ENCODE measurements at regions not wholly inside any gene's neighbourhood (a gene's known extent, or its start where the extent isn't known, plus 50 kb on each side); places are given as distances from the start of the nearest gene placed in this dataset.
"Not testable (repeated sequence)": the region's sequence is repeated elsewhere in the genome, so short reads cannot be mapped to it uniquely, and the experiment has no call there.

DNA sequence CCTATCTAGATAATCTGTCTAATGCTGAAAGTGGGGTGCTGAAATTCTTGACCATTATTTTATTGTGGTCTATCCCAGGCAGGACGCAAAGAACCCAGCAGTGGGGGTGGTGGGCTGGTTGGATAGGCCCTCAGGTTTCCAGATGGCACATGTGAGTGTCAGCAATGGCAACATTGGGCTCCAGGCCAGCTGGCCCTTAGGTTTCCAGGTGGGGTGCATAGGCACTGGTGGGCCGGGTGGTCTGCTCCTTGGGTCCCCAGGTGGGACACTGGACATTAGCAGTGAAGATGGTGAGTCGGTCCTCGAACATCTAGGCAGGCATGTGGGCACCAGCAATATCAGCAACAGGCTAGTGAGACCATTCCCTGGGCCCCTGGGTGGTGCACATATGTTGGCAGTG lies 680.3 kb upstream of the ACVR2A start:
- Mint-ChIP-seq H3K9me3 (peaks cover 5% of the 10 kb centered on the region), H3K36me3 (ENCODE audit: low read depth) (no peaks in the 10 kb centered on the region), H3K4me3 (no peak overlapping the region), H3K27ac (no peak overlapping the region), H3K4me1 (ENCODE audit: low read depth) (peaks cover 4% of the 10 kb centered on the region), H3K27me3 (ENCODE audit: low read depth) (peaks cover 10% of the 10 kb centered on the region)

DNA sequence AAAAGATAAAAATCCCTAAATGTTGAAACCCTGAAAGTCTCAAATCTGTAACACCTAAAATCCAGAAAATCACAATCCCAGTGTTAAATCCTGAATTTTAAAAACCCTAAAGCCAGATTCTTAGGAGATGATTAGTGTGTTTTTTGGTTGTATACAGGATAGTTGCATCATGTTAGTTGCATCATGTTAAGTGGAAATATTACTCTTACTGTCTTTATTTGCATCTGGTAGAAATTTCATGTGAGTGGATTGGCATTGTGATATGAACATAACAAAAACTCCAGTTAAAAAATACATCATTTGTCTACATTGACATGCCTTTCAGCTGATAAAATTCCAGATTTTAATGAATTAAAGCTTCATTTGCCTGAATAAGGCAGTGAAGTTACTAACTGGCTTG lies 683.1 kb upstream of the ACVR2A start:
- Mint-ChIP-seq H3K27me3 (ENCODE audit: low read depth) (peaks cover 5% of the 10 kb centered on the region), H3K9me3 (no peaks in the 10 kb centered on the region), H3K36me3 (ENCODE audit: low read depth) (no peaks in the 10 kb centered on the region), H3K4me3 (no peak overlapping the region), H3K27ac (no peak overlapping the region), H3K4me1 (ENCODE audit: low read depth) (peaks cover 5% of the 10 kb centered on the region)

DNA sequence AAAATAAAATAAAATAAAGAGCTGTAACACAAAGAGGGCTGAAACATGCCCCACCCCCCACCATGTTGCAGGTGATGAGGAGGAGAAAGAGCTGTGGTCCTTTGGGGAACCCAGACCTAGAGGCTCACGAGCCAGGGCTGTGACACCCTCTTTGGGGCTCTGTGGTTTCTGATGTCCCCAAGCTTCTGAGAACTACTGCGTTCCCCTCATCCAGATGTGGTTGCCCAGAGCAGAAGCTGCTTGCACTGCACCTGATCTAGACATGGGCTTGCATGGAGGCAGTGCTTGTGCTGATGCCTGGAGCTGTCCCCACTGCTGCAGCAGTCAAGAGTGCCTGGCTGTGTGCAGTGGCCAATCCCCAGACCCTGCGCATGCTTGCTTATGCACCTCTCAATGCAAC lies 687.9 kb upstream of the ACVR2A start:
- Mint-ChIP-seq H3K4me1 (ENCODE audit: low read depth) (peaks cover 1% of the 10 kb centered on the region), H3K27ac (no peak overlapping the region), H3K36me3 (ENCODE audit: low read depth) (peaks cover under 1% of the 10 kb centered on the region), H3K4me3 (no peak overlapping the region), H3K9me3 (peaks cover 7% of the 10 kb centered on the region), H3K27me3 (ENCODE audit: low read depth) (no peaks in the 10 kb centered on the region)

DNA sequence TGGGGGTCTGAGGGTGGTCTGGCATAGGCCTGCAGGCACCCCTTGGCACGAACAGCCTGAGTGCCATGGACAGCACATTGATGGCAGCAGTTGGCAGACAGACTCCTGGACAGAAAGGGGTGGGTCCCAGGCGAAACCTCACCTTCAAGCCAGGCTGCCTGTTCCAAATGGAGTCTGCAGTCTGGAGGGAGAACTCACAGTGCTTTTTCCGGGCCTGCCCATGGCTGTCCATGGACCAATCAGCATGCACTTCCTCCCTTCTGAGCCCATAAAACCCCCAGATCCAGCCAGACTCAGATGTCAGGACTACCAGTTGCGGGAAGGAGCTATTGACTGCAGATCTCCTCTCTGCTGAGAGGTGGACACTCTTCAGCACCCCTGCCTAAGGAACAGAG lies 694.6 kb upstream of the ACVR2A start:
- no peaks in the 10 kb centered on the region for H3K4me1 Mint-ChIP-seq (ENCODE audit: low read depth)

DNA sequence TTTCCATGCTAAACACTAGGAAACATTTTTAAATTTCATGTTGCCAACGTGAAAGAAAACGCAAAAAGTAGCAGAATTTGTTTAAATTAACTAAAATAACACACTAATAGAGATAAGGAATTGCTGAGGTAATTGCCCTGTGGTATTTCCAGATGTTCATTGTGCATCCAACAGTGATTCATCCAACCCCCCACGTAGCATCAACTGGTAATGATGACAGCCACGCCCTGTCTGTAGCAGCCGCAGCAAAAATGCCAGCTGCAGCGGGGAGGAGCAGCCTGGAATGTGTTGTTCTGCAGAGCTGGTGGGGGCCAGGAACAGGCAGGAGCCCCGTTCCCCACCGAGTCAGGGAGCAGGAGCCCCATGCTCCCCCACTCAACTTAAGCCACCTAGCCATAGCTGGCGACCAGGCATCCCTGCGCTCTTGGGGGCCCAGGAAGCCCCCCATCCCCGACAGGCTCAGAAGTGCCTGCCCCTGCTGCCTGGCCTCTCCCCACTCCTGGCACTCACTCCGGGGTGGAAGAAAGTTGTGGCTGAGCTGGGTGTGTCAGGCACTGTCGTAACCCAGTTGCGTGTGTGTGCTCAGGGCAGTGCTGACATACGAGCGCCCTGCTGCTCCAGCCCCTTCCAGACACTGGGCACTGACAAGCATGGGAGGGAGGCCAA lies 695.1 kb upstream of the ACVR2A start:
- no peak overlapping the region for H3K4me3 Mint-ChIP-seq
- H3K27me3 Mint-ChIP-seq (ENCODE audit: low read depth): peaks cover 1% of the 10 kb centered on the region
- no peaks in the 10 kb centered on the region for H3K4me1 Mint-ChIP-seq (ENCODE audit: low read depth)
- no peak overlapping the region for H3K27ac Mint-ChIP-seq
- H3K9me3 Mint-ChIP-seq: peaks cover 21% of the 10 kb centered on the region
- peaks cover 2% of the 10 kb centered on the region for H3K36me3 Mint-ChIP-seq (ENCODE audit: low read depth)

More for the DNA sequence above, 694.6 kb upstream of the ACVR2A start:
- H3K27me3 Mint-ChIP-seq (ENCODE audit: low read depth): no peaks in the 10 kb centered on the region
- H3K27ac Mint-ChIP-seq: no peak overlapping the region
- H3K36me3 Mint-ChIP-seq (ENCODE audit: low read depth): peaks cover 2% of the 10 kb centered on the region
- H3K9me3 Mint-ChIP-seq: peaks cover 21% of the 10 kb centered on the region
- no peak overlapping the region for H3K4me3 Mint-ChIP-seq

DNA sequence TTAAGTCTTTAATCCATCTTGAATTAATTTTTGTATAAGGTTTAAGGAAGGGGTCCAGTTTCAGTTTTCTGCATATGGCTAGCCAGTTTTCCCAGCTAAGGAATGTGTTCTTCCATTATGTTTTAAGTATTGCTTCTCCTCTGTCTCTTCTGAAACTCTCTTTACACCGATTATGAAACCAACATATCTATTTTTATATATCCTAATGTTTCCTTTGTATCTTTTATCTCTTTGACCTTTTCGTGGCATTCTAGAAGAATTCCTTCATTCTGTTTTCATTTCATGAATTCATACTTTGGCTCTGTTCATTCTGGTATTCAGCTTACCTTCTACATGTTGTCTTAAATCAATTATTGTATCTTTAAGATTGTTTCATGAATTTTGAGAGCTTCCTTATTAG lies 697.0 kb upstream of the ACVR2A start:
- peaks cover 3% of the 10 kb centered on the region for H3K27me3 Mint-ChIP-seq (ENCODE audit: low read depth)
- H3K4me1 Mint-ChIP-seq (ENCODE audit: low read depth): no peaks in the 10 kb centered on the region
- H3K27ac Mint-ChIP-seq: no peak overlapping the region
- H3K9me3 Mint-ChIP-seq: peaks cover 15% of the 10 kb centered on the region
- H3K4me3 Mint-ChIP-seq: no peak overlapping the region
- H3K36me3 Mint-ChIP-seq (ENCODE audit: low read depth): peaks cover 2% of the 10 kb centered on the region

DNA sequence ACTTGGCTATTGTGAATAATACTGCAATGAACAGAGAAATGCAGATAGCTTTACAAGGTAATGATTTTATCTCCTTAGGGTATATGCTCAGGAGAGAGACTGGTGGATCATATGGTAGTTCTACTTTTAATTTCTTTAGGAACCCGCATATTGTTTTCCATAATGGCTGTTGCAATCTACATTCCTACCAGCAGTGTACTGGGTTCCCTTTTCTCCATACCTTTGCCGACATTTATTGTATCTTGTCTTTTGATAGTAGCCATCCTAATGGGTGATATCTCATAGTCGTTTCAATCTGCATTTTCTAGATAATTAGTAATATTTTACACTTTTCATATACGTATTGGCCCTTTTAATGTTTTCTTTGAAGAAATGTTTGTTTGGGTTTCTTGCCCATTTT lies 702.9 kb upstream of the ACVR2A start:
- Mint-ChIP-seq H3K4me3 (no peak overlapping the region), H3K4me1 (ENCODE audit: low read depth) (no peaks in the 10 kb centered on the region), H3K36me3 (ENCODE audit: low read depth) (no peaks in the 10 kb centered on the region), H3K27ac (no peak overlapping the region), H3K9me3 (no peaks in the 10 kb centered on the region), H3K27me3 (ENCODE audit: low read depth) (peaks cover 17% of the 10 kb centered on the region)

DNA sequence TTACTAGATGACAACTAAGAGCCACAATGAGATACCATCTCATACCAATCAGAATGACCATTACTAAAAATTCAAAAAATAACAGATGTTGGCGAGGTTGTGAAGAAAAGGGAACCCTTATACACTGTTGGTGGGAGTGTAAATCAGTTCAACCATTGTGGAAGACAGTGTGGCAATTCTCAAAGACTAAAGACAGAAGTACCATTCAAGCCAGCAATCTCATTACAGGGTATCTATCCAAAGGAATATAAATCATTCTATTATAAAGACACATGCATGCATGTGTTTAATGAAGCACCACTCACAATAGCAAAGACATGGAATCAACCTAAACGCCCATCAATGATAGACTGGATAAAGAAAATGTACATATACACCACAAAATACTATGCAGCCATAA lies 705.1 kb upstream of the ACVR2A start:
- H3K36me3 Mint-ChIP-seq (ENCODE audit: low read depth); H3K4me1 Mint-ChIP-seq (ENCODE audit: low read depth); H3K4me3 Mint-ChIP-seq; H3K27ac Mint-ChIP-seq; H3K9me3 Mint-ChIP-seq: not testable (repeated sequence)
- H3K27me3 Mint-ChIP-seq (ENCODE audit: low read depth): peaks cover 16% of the 10 kb centered on the region

DNA sequence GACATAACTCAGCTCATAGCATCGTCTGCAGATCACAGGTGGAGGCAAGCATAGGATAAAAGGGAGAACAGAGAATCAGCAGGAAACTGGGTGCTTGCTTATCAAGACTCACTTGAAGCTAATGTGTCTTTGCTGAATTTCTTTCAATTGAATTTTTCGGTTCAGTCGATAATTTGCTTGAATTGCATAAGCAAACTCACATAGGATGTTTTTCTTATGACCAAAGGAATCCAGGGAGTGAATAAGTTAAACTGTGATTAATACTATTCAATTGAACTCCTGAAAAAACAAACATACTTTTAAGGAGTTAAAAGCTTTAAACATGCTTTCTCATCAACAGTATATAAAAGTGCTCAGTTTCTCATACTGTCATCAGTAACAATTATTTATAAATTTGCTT lies 707.1 kb upstream of the ACVR2A start:
- no peaks in the 10 kb centered on the region for H3K36me3 Mint-ChIP-seq (ENCODE audit: low read depth)
- H3K27me3 Mint-ChIP-seq (ENCODE audit: low read depth): peaks cover 19% of the 10 kb centered on the region
- no peak overlapping the region for H3K27ac Mint-ChIP-seq
- H3K9me3 Mint-ChIP-seq: no peaks in the 10 kb centered on the region
- H3K4me3 Mint-ChIP-seq: no peak overlapping the region
- no peaks in the 10 kb centered on the region for H3K4me1 Mint-ChIP-seq (ENCODE audit: low read depth)

DNA sequence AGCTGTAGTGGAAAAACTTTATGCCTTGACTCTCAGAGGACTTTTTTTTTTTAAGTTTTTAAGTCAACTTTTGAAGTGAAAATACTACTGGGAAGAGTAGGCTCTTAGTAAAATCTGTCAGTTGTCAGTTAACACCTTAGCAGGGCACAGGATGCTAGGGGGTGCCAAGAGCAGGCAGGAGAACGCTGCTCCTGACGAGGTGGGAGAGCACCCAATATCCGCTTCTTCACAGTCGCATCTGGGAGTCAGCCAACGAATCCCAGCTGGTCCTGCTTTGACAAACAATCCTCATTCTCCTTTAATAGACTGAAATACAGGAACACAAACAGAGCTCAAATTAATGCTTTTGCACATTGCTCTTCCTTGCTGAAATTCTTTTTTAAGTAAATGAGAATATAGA lies 709.5 kb upstream of the ACVR2A start:
- no peak overlapping the region for H3K4me3 Mint-ChIP-seq
- no peaks in the 10 kb centered on the region for H3K4me1 Mint-ChIP-seq (ENCODE audit: low read depth)
- H3K27ac Mint-ChIP-seq: no peak overlapping the region
- H3K36me3 Mint-ChIP-seq (ENCODE audit: low read depth): no peaks in the 10 kb centered on the region
- peaks cover 19% of the 10 kb centered on the region for H3K27me3 Mint-ChIP-seq (ENCODE audit: low read depth)
- no peaks in the 10 kb centered on the region for H3K9me3 Mint-ChIP-seq

DNA sequence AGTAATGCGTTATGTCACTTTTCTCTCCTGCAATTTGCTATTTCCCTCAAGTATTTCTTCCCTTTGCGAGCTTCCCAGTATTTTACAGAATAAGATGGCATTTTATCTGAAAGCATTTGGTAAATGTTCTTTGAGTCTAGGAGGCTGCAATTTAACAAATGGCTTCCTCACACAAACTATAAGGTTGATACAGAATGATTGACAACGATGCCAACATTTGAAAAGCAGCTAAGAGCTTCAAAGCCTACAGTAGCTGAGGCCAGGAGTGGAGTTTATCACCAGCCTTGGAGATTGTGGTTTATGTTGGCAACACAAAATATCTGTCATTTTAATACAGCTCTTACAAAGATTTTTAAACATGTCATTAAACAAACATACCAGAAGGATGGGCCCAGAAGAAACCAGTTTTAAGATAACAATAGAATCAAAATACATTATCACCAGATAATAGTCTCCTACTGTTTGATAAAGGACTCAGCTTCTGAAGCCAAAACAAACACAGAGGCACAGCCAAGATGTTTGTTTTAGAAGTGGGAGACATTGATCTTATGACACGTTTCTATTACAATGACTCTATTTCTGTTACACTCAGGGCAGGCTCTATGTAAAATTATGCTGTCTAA lies 711.4 kb upstream of the ACVR2A start:
- H3K4me3 Mint-ChIP-seq: no peak overlapping the region
- peaks cover 10% of the 10 kb centered on the region for H3K27me3 Mint-ChIP-seq (ENCODE audit: low read depth)
- H3K9me3 Mint-ChIP-seq: no peaks in the 10 kb centered on the region
- no peak overlapping the region for H3K27ac Mint-ChIP-seq
- no peaks in the 10 kb centered on the region for H3K36me3 Mint-ChIP-seq (ENCODE audit: low read depth)
- no peaks in the 10 kb centered on the region for H3K4me1 Mint-ChIP-seq (ENCODE audit: low read depth)

DNA sequence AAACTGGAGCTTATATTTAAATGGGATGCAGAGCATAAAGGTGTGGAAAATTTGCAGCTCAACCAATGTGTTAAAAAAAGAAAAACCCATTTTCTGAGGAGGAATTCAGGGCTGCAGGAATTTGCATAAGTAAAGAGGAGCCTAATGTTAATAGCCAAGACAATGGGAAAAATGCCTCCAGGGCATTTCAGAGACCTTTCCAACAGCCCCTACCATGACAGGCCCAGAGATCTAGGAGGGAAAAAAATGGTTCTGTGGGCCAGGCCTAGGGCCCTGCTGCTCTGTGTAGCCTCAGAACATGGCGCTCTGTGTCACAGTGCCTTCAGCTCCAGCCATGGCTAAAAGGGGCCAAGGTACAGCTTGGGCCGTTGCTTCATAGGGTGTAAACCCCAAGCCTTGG lies 719.7 kb upstream of the ACVR2A start:
- H3K27ac Mint-ChIP-seq: no peak overlapping the region
- H3K9me3 Mint-ChIP-seq: peaks cover 25% of the 10 kb centered on the region
- no peak overlapping the region for H3K4me3 Mint-ChIP-seq
- no peaks in the 10 kb centered on the region for H3K27me3 Mint-ChIP-seq (ENCODE audit: low read depth)
- H3K36me3 Mint-ChIP-seq (ENCODE audit: low read depth): peaks cover 3% of the 10 kb centered on the region
- no peaks in the 10 kb centered on the region for H3K4me1 Mint-ChIP-seq (ENCODE audit: low read depth)

DNA sequence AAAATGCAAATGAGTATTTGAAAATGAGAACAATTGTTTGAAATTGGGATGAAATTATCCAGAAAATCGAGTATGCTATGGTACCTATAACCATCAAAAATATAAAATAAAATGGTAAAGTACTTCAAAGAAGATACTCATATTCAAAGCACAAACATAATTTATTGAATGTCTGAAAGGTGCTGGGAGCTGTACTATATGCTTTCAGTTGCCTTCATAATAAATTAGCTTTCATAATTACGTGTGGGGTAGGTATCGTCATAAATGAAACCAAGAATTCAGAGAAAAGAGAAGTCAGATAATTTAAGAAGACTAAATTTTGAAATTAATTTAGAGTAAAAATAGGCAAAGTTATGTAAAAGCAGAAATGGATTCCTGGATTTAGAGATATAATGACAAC lies 721.9 kb upstream of the ACVR2A start:
- Mint-ChIP-seq H3K4me3 (no peak overlapping the region), H3K27me3 (ENCODE audit: low read depth) (peaks cover 2% of the 10 kb centered on the region), H3K9me3 (peaks cover 25% of the 10 kb centered on the region), H3K27ac (no peak overlapping the region), H3K36me3 (ENCODE audit: low read depth) (peaks cover 3% of the 10 kb centered on the region), H3K4me1 (ENCODE audit: low read depth) (no peaks in the 10 kb centered on the region)

DNA sequence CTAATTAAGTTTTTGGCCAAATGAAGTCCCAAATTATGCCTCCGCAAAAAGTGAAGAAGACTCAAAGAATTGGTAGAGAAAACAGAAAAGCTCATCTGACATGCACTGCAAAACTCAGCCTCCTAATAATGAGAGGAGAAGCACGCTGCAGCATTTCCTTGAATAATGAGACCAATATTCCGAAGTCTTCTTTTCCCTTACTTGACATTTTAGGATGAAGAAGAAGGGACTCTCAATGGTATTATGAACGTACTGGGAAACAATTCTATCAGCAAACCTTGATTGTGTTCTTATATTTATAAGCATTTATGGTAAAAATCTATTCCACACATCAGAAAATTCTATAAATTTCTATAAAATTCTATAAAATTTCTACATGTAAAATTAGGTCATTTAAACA lies 733.9 kb upstream of the ACVR2A start:
- Mint-ChIP-seq H3K4me1 (ENCODE audit: low read depth) (no peaks in the 10 kb centered on the region), H3K9me3 (peaks cover 3% of the 10 kb centered on the region), H3K4me3 (no peak overlapping the region), H3K27ac (no peak overlapping the region), H3K27me3 (ENCODE audit: low read depth) (peaks cover 9% of the 10 kb centered on the region), H3K36me3 (ENCODE audit: low read depth) (no peaks in the 10 kb centered on the region)

DNA sequence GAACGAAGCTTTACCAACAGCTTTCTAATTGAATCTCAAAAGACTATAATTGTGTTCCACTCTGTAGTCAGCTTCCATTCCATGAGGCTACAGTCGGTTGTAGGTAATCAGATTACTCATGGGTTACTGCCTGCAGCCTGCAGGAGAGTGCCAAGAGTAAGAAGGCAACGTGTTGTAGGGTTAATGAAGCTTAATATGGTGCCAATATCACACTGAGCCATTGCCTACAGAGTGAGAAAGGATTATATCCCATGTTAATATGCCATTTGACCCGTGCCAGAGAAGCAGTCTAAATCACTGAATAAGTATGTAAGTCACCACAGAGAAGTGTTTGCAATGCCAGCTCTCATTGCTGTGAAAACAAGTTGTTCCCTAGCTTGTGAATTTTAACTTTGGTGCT lies 734.5 kb upstream of the ACVR2A start:
- Mint-ChIP-seq H3K27me3 (ENCODE audit: low read depth) (peaks cover 9% of the 10 kb centered on the region), H3K4me1 (ENCODE audit: low read depth) (no peaks in the 10 kb centered on the region), H3K27ac (no peak overlapping the region), H3K9me3 (peaks cover 4% of the 10 kb centered on the region), H3K36me3 (ENCODE audit: low read depth) (no peaks in the 10 kb centered on the region), H3K4me3 (no peak overlapping the region)

All from T-helper 1 cell treated with Interleukin-12 subunit alpha and Interleukin-12 subunit beta and Interleukin-4 antibody, amounts not matched to agents 30 μg/mL and 1 μg/mL, for 36 hours (primary cell).